ENCODE measurements at regions not wholly inside any gene's neighbourhood (a gene's known extent, or its start where the extent isn't known, plus 50 kb on each side); places are given as distances from the start of the nearest gene placed in this dataset.

DNA sequence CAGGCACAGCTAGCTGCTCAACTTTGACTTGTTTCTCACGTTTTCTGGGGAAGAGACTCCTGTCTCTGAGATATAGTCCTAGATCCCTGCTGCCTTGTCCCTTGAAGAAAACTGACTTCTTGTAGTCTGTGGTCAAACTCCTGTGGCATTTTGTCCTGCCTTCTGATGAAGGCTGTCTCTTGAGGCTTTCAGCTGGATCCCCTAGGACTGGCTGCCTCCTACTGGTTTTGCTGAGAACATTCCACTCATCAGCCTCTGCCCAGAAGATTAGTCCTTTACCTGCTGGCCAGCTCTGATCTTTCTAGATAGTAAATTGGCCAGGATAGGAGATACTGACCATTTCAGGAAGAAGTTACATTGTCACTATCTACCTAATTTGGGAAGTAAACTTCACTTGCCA is 71.9 kb upstream of the CNR1 start:
- H3K9ac ChIP-seq (ENCODE audit: low read length) = no peak overlapping the region
- no peaks in the 10 kb centered on the region for H3K9me2 ChIP-seq (replicated peaks; ENCODE audit: insufficient read depth, low read length)
- no peaks in the 10 kb centered on the region for H3K27me3 ChIP-seq (replicated peaks; ENCODE audit: insufficient read depth, low read length)
- H3K4me2 ChIP-seq (ENCODE audit: low read depth, low read length) = no peak overlapping the region
- H2AFZ ChIP-seq (ENCODE audit: low read length) = no peak overlapping the region
- TF ChIP-seq EZH2 (optimal IDR thresholded peaks at IDR 0.05; ENCODE audit: low read depth, low read length) = no peak
- TF ChIP-seq, protein P1, sequence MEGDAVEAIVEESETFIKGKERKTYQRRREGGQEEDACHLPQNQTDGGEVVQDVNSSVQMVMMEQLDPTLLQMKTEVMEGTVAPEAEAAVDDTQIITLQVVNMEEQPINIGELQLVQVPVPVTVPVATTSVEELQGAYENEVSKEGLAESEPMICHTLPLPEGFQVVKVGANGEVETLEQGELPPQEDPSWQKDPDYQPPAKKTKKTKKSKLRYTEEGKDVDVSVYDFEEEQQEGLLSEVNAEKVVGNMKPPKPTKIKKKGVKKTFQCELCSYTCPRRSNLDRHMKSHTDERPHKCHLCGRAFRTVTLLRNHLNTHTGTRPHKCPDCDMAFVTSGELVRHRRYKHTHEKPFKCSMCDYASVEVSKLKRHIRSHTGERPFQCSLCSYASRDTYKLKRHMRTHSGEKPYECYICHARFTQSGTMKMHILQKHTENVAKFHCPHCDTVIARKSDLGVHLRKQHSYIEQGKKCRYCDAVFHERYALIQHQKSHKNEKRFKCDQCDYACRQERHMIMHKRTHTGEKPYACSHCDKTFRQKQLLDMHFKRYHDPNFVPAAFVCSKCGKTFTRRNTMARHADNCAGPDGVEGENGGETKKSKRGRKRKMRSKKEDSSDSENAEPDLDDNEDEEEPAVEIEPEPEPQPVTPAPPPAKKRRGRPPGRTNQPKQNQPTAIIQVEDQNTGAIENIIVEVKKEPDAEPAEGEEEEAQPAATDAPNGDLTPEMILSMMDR (IDR thresholded peaks at IDR 0.05; ENCODE audit: low read length) = peak; percentile 75
- H3K9me3 ChIP-seq (replicated peaks; ENCODE audit: insufficient read depth, low read length) = no peaks in the 10 kb centered on the region
- H3K27ac ChIP-seq (ENCODE audit: low read length) = no peak overlapping the region
- H3F3A ChIP-seq (ENCODE audit: insufficient read depth, low read length) = no peaks in the 10 kb centered on the region
- H3K36me3 ChIP-seq (replicated peaks; ENCODE audit: insufficient read depth, low read length) = no peaks in the 10 kb centered on the region
- H3K79me2 ChIP-seq (ENCODE audit: low read length) = no peaks in the 10 kb centered on the region
- no peaks in the 10 kb centered on the region for H4K20me1 ChIP-seq (ENCODE audit: insufficient read depth, low read length)
- no peaks in the 10 kb centered on the region for H3K4me1 ChIP-seq (ENCODE audit: low read length)
- DNase-seq = peak; percentile 66
- no peak overlapping the region for H3K4me3 ChIP-seq (ENCODE audit: low read length)

DNA sequence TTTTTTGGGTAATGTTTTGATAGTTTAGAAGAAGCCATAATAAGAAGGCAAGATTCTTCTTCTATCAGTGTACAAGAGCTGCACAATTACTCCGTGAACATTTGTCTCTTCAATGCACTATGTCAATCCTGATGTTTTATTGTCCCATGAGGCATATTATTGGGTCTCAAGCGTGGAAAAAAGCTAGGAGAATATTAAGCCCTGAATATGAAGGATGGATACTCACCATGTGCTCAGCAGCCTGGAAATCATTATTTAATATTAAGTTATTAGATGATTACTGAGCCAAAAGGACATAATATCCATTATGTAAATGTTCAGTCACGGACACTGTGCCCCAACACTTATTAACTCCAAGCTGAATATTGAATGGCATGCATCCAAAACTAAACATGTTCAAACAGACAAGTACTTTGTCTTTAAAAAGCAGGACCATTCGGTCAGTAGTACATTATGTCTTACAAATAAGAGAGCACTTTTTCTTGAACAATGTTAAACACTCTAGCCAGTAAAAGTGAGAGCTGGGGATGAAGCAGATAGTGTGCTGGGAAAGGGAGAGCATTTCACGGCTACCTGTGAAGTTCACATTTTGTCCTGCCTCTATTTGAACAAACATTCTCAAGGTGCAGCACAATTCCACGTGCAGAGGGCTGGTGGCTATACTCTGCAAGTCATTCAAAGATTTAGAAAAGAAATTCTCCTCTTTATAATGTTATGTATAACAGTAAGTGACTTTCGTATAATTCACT is 70.6 kb upstream of the CNR1 start:
- Histone ChIP-seq H4K20me1 (ENCODE audit: insufficient read depth, low read length) (no peaks in the 10 kb centered on the region), H3K4me2 (ENCODE audit: low read depth, low read length) (no peak overlapping the region), H3K36me3 (replicated peaks; ENCODE audit: insufficient read depth, low read length) (no peaks in the 10 kb centered on the region), H3K27me3 (replicated peaks; ENCODE audit: insufficient read depth, low read length) (no peaks in the 10 kb centered on the region), H3K9me3 (replicated peaks; ENCODE audit: insufficient read depth, low read length) (no peaks in the 10 kb centered on the region), H3K4me3 (ENCODE audit: low read length) (no peak overlapping the region), H3K79me2 (ENCODE audit: low read length) (no peaks in the 10 kb centered on the region), H3K4me1 (ENCODE audit: low read length) (no peaks in the 10 kb centered on the region), H3K27ac (ENCODE audit: low read length) (no peak overlapping the region), H3K9me2 (replicated peaks; ENCODE audit: insufficient read depth, low read length) (no peaks in the 10 kb centered on the region), H3K9ac (ENCODE audit: low read length) (no peak overlapping the region), H3F3A (ENCODE audit: insufficient read depth, low read length) (no peaks in the 10 kb centered on the region), H2AFZ (ENCODE audit: low read length) (no peak overlapping the region)
- DNase-seq = no peak
- TF ChIP-seq EZH2 (optimal IDR thresholded peaks at IDR 0.05; ENCODE audit: low read depth, low read length) = no peak
- TF ChIP-seq, protein P1 (IDR thresholded peaks at IDR 0.05; ENCODE audit: low read length) = no peak
- no peak for TF ChIP-seq EZH2phosphoT487 (IDR thresholded peaks at IDR 0.05; ENCODE audit: low read length)

DNA sequence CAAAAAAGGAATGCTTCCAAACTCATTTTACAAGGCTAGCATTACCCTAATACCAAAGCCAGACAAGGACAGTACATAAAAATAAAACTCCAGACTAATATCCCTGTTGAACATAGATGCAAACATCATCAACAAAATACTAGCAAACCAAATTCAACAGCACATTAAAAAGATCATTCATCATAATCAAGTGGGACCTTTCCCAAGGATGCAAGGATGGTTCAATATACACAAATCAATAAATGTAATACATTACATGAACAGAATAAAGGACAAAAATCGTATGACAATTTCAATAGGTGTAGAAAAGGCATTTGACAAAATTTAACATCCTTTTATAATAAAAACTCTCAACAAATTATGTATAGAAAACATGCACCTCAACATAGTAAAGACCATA is 66.6 kb upstream of the CNR1 start:
- Histone ChIP-seq H3K36me3 (replicated peaks; ENCODE audit: insufficient read depth, low read length) (no peaks in the 10 kb centered on the region), H3K4me2 (ENCODE audit: low read depth, low read length) (no peak overlapping the region), H2AFZ (ENCODE audit: low read length) (no peak overlapping the region), H3K9me3 (replicated peaks; ENCODE audit: insufficient read depth, low read length) (no peaks in the 10 kb centered on the region), H3K4me3 (ENCODE audit: low read length) (no peak overlapping the region), H3K79me2 (ENCODE audit: low read length) (no peaks in the 10 kb centered on the region), H4K20me1 (ENCODE audit: insufficient read depth, low read length) (no peaks in the 10 kb centered on the region), H3F3A (ENCODE audit: insufficient read depth, low read length) (no peaks in the 10 kb centered on the region), H3K4me1 (ENCODE audit: low read length) (no peaks in the 10 kb centered on the region), H3K27ac (ENCODE audit: low read length) (no peak overlapping the region), H3K9ac (ENCODE audit: low read length) (no peak overlapping the region), H3K27me3 (replicated peaks; ENCODE audit: insufficient read depth, low read length) (no peaks in the 10 kb centered on the region), H3K9me2 (replicated peaks; ENCODE audit: insufficient read depth, low read length) (no peaks in the 10 kb centered on the region)
- no peak for TF ChIP-seq EZH2phosphoT487 (IDR thresholded peaks at IDR 0.05; ENCODE audit: low read length)
- TF ChIP-seq EZH2 (optimal IDR thresholded peaks at IDR 0.05; ENCODE audit: low read depth, low read length) = no peak
- TF ChIP-seq, protein P1 (IDR thresholded peaks at IDR 0.05; ENCODE audit: low read length) = no peak
- DNase-seq = no peak

Measured in MM.1S (cell line).